HG03520 (cell line): ENCODE measurements at regions not wholly inside any gene's neighbourhood (a gene's known extent, or its start where the extent isn't known, plus 50 kb on each side); places are given as distances from the start of the nearest gene placed in this dataset.

Experiments used
- ATAC-seq: cut with Tn5 transposase; IDR thresholded peaks from one replicate; pipeline ENCODE4 v1.9.1; 2021; ENCODE audit warnings: mild to moderate bottlenecking, moderate library complexity; ENCODE audit not compliant: unreplicated experiment

DNA sequence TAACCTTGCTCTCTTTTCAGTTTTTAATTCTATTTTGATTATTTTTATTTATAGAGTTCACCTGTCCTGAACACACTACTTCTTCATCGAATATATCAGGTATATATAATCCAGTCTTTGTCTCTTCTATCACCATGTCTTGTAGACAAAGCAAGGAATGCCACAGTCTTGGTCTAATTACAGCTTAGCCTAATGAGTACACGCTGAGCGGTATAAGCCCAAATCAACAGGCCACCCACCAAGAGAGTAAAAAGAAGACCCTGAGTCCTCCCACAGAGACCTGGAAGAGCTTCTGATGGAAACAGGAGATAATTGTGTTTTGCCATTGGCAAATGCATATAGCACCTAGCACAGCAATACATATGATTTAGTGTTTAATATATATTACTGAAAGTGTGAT lies 68.7 kb upstream of the TCF21 start:
- ATAC-seq = no peak

DNA sequence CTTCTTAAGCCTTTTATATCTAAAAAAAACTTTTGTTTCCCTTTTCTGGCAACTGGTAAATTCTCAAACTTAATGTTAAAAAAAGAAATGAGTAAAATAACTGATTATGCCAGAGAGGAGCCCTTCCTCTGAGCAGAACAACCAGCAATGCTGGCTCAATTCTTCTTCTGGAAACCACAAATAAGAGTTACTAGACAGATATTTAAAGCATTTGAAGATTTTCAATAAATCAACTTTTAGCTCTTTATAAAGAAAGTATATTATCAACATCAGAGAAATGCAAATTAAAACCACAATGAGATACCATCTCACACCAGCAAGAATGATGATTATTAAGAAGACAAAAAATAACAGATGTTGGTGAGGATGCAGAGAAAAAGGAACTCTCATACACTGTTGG lies 61.1 kb upstream of the TCF21 start:
- no peak for ATAC-seq

DNA sequence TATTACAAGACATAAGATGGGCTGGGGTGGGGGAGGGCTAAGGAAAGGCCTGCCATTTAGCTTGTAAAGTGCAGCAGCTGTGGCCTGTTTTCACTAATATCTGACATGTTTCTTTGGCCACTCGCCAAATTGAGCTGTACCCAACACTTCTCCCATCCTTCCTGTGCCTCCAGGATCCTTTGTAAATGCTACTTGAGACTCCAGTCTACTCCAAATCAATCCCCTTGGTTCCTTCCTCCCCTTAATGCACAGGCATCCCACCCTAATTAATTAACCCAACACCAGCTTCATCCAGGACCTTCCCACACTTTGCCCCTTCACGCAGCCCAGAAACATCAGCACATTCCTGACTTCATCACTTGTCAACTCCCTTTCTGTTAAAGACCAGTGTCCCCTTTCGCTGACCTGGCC lies 55.0 kb upstream of the TCF21 start:
- ATAC-seq = no peak

DNA sequence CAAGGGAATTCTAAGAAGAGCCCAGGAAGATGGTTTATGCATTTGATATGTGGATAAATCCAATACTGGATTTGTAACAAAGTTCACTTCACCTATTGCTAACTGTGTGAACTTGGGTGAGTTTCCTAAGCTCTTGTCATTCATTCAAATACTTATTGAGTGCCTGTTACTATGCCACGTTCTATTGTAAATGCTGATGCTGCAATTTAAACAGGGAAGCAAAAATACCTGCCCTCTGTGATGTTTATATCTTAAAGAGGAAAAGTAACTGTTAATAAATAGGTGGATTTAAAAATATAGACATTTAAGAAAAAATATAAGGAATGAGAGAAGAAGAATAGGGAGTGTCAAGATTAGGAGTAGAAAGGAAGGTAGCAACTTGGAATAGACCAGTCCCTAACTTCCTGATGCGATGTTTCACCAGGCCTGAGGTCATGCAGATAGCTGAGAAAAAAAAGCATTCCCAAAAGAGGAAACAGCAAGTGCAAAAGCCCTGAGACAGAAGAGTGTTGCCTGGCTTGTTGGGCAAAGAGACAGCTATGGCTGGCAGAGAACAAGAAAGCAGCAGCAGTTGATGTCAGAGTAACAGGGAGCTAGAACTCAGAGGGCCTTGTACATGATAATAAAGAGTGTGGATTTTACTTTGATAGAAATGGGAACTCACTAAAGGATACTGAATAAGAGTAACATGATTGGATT lies 54.3 kb upstream of the TCF21 start:
- no peak for ATAC-seq

DNA sequence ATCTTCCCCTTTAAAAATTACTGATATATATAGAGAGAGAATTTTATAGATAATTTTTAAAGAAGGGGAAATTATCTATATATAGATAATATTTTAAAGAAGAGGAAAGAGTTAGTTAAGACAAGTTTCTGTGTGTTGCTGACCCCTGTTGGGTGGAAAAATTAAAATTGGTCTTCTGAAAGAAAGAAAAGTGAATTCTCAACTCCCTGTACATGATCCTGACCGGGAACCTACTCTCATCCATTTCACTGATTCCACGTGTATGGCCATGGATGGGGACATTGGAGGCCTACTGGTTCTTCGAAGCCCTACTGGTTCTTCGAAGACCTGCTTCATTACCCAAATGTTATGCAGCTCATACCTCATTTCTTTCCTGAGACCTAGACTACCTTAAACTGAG lies 53.0 kb upstream of the TCF21 start:
- ATAC-seq = no peak

DNA sequence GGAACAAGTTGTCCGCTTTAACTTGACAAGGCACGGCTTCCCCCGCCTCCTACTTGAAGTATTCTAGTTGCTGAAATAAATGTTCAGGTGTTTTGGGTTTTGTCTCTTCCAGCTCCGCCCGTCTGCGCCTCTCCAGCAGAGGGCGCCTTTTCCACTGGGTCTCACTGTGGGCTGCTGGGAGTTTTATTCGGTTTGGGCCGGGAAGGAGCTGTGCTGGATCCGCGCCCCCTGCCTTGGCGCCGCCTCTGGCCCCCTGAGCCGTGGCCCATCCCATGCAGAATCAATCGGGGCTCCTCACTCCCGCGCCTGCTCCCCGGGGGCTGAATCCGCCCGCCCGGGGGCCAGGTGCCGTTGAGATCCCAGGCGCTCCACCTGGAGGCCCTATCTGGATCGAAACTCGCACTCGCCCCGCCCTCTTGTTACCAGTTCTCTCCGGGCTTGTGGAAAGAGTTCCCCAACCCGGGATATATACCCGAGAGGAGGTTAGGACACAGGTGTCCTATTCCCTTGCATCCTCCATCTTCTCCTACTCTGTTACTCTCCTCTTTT lies 51.0 kb upstream of the TCF21 start:
- peak; percentile 73 for ATAC-seq
